ENCODE measurements at regions not wholly inside any gene's neighbourhood (a gene's known extent, or its start where the extent isn't known, plus 50 kb on each side); places are given as distances from the start of the nearest gene placed in this dataset.

GRCh38 chr18:77379976-77380509, 130.4 kb downstream of the GALR1 start:
- TF ChIP-seq, protein P1, sequence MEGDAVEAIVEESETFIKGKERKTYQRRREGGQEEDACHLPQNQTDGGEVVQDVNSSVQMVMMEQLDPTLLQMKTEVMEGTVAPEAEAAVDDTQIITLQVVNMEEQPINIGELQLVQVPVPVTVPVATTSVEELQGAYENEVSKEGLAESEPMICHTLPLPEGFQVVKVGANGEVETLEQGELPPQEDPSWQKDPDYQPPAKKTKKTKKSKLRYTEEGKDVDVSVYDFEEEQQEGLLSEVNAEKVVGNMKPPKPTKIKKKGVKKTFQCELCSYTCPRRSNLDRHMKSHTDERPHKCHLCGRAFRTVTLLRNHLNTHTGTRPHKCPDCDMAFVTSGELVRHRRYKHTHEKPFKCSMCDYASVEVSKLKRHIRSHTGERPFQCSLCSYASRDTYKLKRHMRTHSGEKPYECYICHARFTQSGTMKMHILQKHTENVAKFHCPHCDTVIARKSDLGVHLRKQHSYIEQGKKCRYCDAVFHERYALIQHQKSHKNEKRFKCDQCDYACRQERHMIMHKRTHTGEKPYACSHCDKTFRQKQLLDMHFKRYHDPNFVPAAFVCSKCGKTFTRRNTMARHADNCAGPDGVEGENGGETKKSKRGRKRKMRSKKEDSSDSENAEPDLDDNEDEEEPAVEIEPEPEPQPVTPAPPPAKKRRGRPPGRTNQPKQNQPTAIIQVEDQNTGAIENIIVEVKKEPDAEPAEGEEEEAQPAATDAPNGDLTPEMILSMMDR (IDR thresholded peaks at IDR 0.05), result no peak
- TF ChIP-seq POLR2A (IDR thresholded peaks at IDR 0.05), result no peak
